Activated naive CD8-positive, alpha-beta T cell treated with anti-CD3 and anti-CD28 coated beads for 36 hours (primary cell): ENCODE measurements at regions not wholly inside any gene's neighbourhood (a gene's known extent, or its start where the extent isn't known, plus 50 kb on each side); places are given as distances from the start of the nearest gene placed in this dataset.
"Not testable (repeated sequence)": the region's sequence is repeated elsewhere in the genome, so short reads cannot be mapped to it uniquely, and the experiment has no call there.

Source experiments
- DNase-seq: peaks from one replicate; pipeline ENCODE4 v3.0.0; 2021
- H3K27ac Mint-ChIP-seq: one replicate; pipeline ENCODE4 v1.8.0; 2022; ENCODE audit warnings: mild to moderate bottlenecking, moderate library complexity, mixed read lengths
- H3K27me3 Mint-ChIP-seq: one replicate; pipeline ENCODE4 v1.8.0; 2022; ENCODE audit warnings: mild to moderate bottlenecking, mixed read lengths
- H3K36me3 Mint-ChIP-seq: one replicate; pipeline ENCODE4 v1.8.0; 2021; ENCODE audit warnings: mild to moderate bottlenecking, mixed read lengths
- H3K4me1 Mint-ChIP-seq: one replicate; pipeline ENCODE4 v1.8.0; 2021; ENCODE audit warnings: mixed read lengths
- H3K4me3 Mint-ChIP-seq: one replicate; pipeline ENCODE4 v1.8.0; 2022; ENCODE audit warnings: mild to moderate bottlenecking, moderate library complexity, mixed read lengths
- H3K9me3 Mint-ChIP-seq: one replicate; pipeline ENCODE4 v1.8.0; 2022; ENCODE audit warnings: mixed read lengths

DNA sequence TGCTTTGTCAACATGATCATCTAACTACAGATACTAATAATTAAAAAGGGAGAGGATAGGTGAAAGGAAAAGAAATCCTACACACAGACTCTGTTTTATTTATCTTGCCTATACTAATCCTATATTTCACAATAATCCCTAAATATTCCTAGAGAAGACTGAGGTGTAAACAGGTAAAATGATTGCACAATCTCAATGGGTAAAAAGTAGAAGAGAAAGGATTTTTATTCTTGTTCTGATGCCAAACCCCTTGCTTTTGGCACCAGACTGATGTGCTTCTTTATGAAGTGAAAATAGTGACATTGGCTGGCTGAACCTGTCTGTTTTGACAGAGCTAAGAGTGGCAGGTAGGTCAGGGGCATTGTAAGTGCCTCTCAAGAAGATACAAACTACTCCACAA, 101.9 kb upstream of the ZPLD1 start:
- Mint-ChIP-seq H3K27me3 (peaks cover 7% of the 10 kb centered on the region), H3K36me3 (no peaks in the 10 kb centered on the region), H3K4me1 (no peaks in the 10 kb centered on the region), H3K27ac (no peak overlapping the region), H3K9me3 (no peaks in the 10 kb centered on the region), H3K4me3 (no peak overlapping the region)
- DNase-seq, result no peak

DNA sequence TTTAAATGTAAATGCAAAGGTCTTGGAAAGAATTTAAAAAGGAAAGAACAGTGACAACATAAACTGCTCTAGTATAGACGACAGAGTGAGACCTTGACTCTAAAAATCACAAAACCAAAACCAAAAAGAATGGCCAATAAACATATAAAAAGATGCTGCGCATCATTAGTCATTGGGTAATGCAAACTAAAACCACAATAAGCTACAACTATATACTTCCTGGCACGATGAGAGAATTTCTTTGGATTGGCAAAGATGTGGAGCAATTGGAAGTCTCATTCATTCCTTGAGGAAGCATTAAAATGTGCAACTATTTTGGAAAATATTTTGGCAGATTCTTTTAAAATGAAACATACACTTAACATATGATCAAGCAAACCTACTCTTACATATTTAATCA, 98.7 kb upstream of the ZPLD1 start:
- H3K4me3 Mint-ChIP-seq, result no peak overlapping the region
- no peak for DNase-seq
- H3K27me3 Mint-ChIP-seq, result peaks cover 12% of the 10 kb centered on the region
- no peak overlapping the region for H3K27ac Mint-ChIP-seq
- no peaks in the 10 kb centered on the region for H3K4me1 Mint-ChIP-seq
- H3K36me3 Mint-ChIP-seq, result no peaks in the 10 kb centered on the region
- no peaks in the 10 kb centered on the region for H3K9me3 Mint-ChIP-seq

DNA sequence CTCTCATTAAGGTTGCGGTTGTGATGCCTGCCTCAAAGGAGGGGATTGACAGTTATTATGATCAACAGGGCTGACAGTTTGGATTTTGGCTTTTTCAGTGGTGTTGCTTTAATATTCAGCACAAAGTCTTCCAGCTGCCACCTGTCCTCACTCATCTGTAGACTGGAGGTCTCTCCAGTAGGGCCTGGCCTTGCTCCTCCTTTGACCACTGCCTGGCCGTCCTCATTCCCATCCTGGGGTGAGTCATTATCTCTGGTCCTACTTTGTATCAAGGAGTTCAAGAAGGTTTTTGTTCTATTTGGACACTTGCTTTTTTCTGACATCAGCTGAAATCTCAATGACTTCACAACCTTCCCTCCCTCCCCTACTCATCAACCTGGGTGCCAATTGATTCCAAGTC, 95.1 kb upstream of the ZPLD1 start:
- H3K9me3 Mint-ChIP-seq, result no peaks in the 10 kb centered on the region
- no peak overlapping the region for H3K4me3 Mint-ChIP-seq
- H3K36me3 Mint-ChIP-seq, result no peaks in the 10 kb centered on the region
- peaks cover 11% of the 10 kb centered on the region for H3K27me3 Mint-ChIP-seq
- H3K27ac Mint-ChIP-seq, result no peak overlapping the region
- DNase-seq, result no peak
- no peaks in the 10 kb centered on the region for H3K4me1 Mint-ChIP-seq

DNA sequence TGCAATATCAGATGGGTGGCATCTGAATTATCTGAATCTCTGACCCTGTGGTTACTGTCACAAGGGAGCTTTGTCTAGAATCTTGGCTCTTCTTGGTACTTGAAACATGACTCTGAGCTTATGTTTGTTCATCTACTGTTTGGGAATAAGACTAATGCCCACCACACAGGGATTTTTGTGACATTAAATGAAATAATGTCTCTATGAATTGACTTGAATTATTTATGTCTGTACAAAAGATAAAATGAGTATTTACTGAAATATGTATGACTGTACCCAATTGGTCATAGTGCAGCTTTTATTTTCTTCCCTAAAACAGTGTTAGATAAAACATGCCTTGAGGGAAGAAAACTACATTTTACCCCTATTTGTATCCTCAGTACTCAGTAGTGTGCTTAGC, 87.9 kb upstream of the ZPLD1 start:
- no peaks in the 10 kb centered on the region for H3K36me3 Mint-ChIP-seq
- no peaks in the 10 kb centered on the region for H3K9me3 Mint-ChIP-seq
- H3K27me3 Mint-ChIP-seq, result peaks cover 15% of the 10 kb centered on the region
- DNase-seq, result no peak
- no peak overlapping the region for H3K4me3 Mint-ChIP-seq
- no peaks in the 10 kb centered on the region for H3K4me1 Mint-ChIP-seq
- H3K27ac Mint-ChIP-seq, result no peak overlapping the region

DNA sequence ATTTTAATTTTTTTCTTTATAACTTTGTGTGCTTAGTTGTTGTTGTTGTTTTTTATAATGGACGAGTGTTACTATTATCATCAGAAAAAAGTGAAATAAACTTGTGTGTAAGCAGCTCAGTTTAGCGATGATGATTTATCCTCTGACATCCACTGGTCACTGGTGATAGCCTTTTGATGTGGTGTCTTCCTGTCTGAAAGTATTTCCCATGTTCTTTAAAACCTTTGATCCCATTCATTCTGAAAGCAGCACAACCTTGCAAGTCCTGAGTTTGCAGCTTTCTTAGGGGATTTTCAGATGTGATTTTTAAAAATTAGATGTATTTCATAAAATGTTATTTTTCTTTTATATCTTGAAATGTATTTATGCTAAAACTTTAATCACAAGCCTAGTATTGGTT, 85.9 kb upstream of the ZPLD1 start:
- H3K4me1 Mint-ChIP-seq, result no peaks in the 10 kb centered on the region
- peaks cover 9% of the 10 kb centered on the region for H3K27me3 Mint-ChIP-seq
- no peak for DNase-seq
- H3K36me3 Mint-ChIP-seq, result no peaks in the 10 kb centered on the region
- no peaks in the 10 kb centered on the region for H3K9me3 Mint-ChIP-seq
- H3K4me3 Mint-ChIP-seq, result no peak overlapping the region
- no peak overlapping the region for H3K27ac Mint-ChIP-seq

DNA sequence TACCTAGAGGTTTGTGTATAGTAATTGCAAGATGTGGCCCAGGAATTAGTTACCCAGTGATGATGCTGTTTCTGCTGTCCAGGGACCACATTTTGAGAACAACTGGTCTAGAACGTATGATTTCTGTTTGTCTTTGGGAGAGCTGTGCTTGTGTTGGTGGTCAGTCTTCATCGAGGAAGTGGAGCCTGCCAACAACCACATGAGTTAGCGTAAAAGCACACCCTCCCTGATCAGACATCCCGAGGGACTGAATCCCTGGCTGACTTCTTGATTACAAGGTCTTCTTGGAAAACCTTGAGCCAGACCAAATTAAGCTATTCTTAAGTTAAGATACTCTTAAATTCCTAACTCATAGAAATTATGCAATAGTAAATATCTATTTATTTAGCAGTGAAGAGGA, 81.7 kb upstream of the ZPLD1 start:
- Mint-ChIP-seq H3K9me3 (no peaks in the 10 kb centered on the region), H3K36me3 (no peaks in the 10 kb centered on the region), H3K4me1 (no peaks in the 10 kb centered on the region), H3K27ac (no peak overlapping the region), H3K4me3 (no peak overlapping the region), H3K27me3 (no peaks in the 10 kb centered on the region)
- DNase-seq, result no peak

DNA sequence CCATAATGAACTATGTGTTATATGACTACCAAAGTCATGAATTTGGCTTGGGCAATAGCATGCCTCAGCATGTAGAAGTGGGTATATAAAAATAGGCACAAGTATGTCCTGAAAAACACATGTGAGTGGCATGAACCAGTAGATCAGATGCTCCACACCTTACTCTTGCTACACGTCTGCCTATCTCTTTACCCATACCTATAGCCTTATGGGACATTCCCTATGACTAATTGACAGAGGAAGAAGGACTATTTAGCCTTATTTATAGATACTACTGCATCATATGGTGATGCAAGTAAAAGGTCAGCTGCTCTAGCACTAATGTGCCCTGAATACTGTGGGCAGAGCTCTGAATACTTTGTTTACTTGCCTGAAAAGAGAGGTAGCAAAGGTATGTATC, 81.0 kb upstream of the ZPLD1 start:
- Mint-ChIP-seq H3K4me3 (no peak overlapping the region), H3K9me3 (no peaks in the 10 kb centered on the region), H3K4me1 (no peaks in the 10 kb centered on the region), H3K36me3 (no peaks in the 10 kb centered on the region), H3K27me3 (no peaks in the 10 kb centered on the region), H3K27ac (no peak overlapping the region)
- no peak for DNase-seq

DNA sequence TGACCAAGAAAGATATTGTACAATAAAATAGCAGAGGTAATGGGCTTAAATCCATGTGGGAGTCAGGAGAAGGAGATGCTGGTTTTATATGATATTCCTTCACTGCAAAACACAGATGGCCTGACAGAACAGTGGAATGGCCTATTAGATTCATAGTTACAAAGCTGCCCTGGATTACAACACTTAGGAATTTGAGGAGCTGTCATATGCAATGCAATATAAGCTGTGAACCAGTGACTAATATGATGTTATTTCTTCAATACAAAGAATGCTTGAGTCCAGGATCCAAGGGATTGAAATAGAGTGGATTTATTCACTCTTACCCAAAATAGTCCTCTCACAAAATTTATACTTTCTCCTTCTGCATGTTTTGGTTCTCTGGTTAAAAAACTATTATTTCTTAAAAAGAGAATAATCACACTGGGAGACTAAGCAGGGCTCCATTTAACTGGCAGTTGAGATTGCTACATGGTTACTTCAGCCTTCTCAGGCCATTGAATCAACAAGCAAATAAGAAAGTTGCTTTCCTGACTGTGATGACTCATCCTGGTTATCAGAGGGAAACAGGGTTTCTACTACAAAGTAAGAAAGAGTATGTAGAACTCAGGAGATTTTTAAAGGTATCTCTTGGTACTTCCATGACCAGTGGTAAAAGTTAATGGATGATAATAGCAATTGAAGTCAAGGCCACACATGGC, 79.8 kb upstream of the ZPLD1 start:
- Mint-ChIP-seq H3K4me1 (no peaks in the 10 kb centered on the region), H3K36me3 (no peaks in the 10 kb centered on the region)
- no peak for DNase-seq

DNA sequence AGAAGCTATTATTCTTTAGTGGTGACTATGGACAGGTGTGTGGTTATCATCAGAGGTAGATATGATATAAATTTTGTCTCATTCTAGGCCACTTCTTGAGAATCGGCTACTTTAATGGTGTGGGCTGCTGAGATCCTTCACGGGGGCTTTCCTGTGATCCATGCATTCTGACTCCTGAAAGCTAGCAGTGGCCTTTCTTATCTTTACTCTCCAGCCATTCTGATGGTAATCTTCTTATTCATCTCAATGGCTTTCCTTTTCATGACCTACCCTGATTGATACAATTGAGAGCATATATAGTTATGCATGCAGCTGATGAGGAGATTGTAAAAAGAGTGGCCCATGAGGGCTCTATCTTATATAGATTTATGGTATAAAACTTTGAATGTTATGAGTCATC, 78.3 kb upstream of the ZPLD1 start:
- Mint-ChIP-seq H3K27me3 (peaks cover 1% of the 10 kb centered on the region), H3K27ac (no peak overlapping the region), H3K4me1 (no peaks in the 10 kb centered on the region), H3K9me3 (no peaks in the 10 kb centered on the region), H3K36me3 (no peaks in the 10 kb centered on the region), H3K4me3 (no peak overlapping the region)
- DNase-seq, result no peak

More for the DNA sequence above, 79.8 kb upstream of the ZPLD1 start:
- Mint-ChIP-seq H3K4me3 (no peak overlapping the region), H3K27me3 (no peaks in the 10 kb centered on the region), H3K27ac (no peak overlapping the region), H3K9me3 (no peaks in the 10 kb centered on the region)

DNA sequence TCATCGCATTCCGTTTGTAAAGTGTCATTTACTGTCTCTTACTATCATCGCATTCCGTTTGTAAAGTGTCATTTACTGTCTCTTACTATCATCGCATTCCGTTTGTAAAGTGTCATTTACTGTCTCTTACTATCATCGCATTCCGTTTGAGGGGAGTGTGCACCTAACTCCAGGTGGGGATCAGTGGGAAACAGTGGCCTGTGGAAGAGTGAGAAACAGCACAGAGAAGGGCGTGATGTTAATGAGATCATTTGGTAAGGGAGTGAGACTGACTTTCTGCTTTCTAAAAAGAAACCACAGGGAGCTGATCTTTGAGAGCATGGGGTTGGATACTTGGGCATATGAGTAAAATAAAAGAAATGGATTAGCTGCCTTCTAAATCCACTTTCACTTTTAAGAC, 77.5 kb upstream of the ZPLD1 start:
- not testable (repeated sequence) for H3K27ac Mint-ChIP-seq, H3K4me1 Mint-ChIP-seq, DNase-seq, H3K4me3 Mint-ChIP-seq, H3K36me3 Mint-ChIP-seq, H3K27me3 Mint-ChIP-seq, H3K9me3 Mint-ChIP-seq

DNA sequence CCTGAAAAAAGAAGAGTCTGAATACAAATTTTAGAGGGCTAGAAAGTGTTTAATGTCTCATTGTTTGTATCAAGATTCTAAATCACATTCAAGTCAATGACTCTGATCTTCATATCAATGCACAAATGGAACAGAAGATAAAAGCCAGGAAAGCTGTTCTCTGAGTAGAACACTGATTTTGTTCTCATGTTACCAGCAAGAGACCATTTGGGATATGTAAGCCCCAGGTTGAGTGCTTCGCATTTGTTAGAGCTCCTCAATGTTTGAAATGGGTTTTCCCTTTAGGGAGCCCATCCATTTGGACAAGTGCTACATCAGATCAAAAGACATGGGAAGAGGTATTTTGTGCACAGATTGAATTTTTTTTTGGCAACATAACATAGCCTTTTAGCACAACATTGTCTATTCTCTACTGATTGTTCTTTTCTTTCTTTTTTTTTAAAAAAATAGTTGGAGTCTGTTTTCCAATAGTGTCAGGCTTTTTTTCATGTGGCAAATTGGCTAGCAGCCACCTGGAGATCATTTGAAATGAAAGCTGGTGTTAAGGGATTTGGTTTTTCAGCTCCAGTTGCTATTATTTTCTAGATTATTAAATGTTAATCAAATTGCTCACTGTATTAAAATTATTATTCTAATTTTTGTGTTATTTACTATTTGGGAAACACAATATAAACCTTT, 74.5 kb upstream of the ZPLD1 start:
- H3K27ac Mint-ChIP-seq, result no peak overlapping the region
- DNase-seq, result no peak

DNA sequence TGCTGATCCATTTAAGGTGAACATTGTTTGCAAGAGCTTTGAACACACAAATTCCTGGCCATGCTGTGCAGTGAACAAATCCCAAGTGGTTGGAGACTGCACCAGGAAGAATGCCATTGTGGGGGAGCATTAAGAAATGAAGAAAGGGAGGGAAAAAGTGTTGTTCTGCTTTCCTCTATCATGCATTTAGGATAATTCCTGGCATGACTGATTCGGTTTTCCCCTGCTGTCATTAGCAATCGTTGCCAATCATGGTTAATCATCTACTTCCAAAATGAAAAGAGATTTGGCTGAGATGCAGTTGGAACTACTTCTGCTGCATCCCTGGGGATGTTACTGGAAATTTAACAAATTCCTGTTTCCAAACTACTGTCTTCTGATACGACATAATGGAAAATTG, 73.7 kb upstream of the ZPLD1 start:
- DNase-seq, result no peak
- Mint-ChIP-seq H3K4me1 (no peaks in the 10 kb centered on the region), H3K36me3 (no peaks in the 10 kb centered on the region), H3K9me3 (peaks cover 17% of the 10 kb centered on the region), H3K27me3 (peaks cover 4% of the 10 kb centered on the region), H3K4me3 (no peak overlapping the region), H3K27ac (no peak overlapping the region)

More for the DNA sequence above, 74.5 kb upstream of the ZPLD1 start:
- H3K4me1 Mint-ChIP-seq, result no peaks in the 10 kb centered on the region
- H3K27me3 Mint-ChIP-seq, result peaks cover 4% of the 10 kb centered on the region
- peaks cover 14% of the 10 kb centered on the region for H3K9me3 Mint-ChIP-seq
- H3K4me3 Mint-ChIP-seq, result no peak overlapping the region
- H3K36me3 Mint-ChIP-seq, result no peaks in the 10 kb centered on the region

DNA sequence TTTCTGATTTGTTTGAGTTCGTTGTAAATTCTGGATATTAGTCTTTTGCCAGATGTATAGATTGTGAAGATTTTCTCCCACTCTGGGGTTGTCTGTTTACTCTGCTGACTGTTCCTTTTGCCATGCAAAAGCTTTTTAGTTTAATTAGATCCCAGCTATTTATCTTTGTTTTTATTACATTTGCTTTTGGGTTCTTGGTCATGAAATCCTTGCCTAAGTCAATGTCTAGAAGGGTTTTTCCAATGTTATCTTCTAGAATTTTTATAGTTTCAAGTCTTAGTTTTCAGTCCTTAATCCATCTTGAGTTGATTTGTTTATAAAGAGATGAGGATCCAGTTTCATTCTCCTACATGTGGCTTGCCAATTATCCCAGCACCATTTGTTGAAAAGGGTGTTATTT, 68.7 kb upstream of the ZPLD1 start:
- not testable (repeated sequence) for H3K36me3 Mint-ChIP-seq, H3K27ac Mint-ChIP-seq, DNase-seq, H3K4me3 Mint-ChIP-seq, H3K27me3 Mint-ChIP-seq, H3K4me1 Mint-ChIP-seq
- peaks cover 24% of the 10 kb centered on the region for H3K9me3 Mint-ChIP-seq

DNA sequence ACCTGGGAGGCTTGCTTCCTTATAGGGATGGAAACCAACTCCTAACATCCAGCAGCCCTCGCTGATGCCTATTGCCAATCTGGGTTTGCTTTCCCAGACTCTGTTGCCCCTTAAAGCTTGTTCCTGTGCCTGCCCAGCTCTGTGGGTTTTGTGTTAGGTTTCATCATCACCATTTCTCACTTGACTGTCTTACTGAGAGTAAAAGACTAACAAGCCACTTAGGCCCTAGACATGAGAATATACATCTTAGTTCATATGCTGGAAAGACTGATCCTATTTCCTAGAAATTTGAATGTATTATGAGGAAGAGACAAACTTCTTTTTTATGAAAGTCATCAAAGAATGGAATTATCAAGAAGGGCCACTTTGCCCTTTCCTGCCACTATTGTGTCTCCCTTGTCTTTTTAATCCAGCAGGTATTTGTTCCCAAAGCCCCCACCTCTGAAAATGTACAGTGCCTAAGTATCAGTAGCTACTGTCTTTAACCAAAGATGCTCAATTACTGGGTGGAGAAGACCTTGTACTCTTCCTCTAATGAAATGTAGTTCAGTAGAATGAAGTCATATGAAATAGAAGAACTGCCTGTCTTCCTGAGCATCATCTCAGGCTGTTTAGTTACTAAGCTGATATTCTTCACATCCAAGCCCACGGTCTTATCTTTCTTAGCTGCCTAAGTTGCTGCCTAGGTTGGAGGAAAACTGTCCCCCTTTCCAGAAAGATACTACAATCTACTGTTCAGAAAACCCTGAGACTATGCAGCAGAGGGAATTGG, 59.8 kb upstream of the ZPLD1 start:
- DNase-seq, result no peak

DNA sequence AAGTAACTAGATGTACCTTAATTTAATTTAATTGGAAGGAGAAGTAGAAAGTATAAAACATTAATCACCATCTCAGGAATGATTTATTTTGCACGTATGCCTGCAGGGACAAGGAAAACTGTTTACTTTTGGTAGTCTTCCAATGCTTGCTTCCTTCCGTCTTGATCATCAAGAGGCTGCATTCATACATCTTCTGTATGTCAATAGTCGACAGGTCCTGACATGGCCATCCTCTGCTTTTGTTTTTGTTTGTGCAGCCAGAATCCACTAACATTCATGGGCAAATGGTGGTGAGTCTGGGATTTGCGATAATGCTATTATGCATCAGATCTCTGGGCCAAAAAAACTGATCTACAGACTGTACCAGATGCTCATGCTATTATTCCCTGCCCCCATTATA, 56.6 kb upstream of the ZPLD1 start:
- peaks cover 8% of the 10 kb centered on the region for H3K27me3 Mint-ChIP-seq
- no peaks in the 10 kb centered on the region for H3K9me3 Mint-ChIP-seq
- DNase-seq, result no peak
- H3K4me3 Mint-ChIP-seq, result no peak overlapping the region
- no peak overlapping the region for H3K27ac Mint-ChIP-seq
- H3K4me1 Mint-ChIP-seq, result no peaks in the 10 kb centered on the region
- H3K36me3 Mint-ChIP-seq, result no peaks in the 10 kb centered on the region

More for the DNA sequence above, 59.8 kb upstream of the ZPLD1 start:
- Mint-ChIP-seq H3K4me3 (no peak overlapping the region), H3K27me3 (peaks cover 12% of the 10 kb centered on the region), H3K9me3 (no peaks in the 10 kb centered on the region), H3K27ac (no peak overlapping the region), H3K36me3 (no peaks in the 10 kb centered on the region), H3K4me1 (no peaks in the 10 kb centered on the region)

DNA sequence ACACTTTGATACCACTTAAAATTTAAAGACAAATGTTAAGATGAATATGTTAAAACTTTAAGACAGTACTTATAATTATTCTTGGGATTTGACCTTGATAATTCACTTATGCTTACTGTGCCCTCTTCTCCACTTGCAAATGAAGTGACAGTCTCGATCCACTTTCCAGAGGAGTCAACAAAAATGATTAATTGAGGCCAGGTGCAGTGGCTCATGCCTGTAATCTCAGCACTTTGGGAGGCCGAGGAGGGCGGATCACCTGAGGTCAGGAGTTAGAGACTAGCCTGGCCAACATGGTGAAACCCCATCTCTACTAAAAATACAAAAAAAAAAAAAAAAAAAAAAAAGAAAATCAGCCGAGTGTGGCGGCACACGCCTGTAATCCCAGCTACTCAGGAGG, 52.6 kb upstream of the ZPLD1 start:
- not testable (repeated sequence) for DNase-seq, H3K4me3 Mint-ChIP-seq, H3K9me3 Mint-ChIP-seq, H3K36me3 Mint-ChIP-seq, H3K27ac Mint-ChIP-seq, H3K4me1 Mint-ChIP-seq, H3K27me3 Mint-ChIP-seq
